ENCODE measurements at regions not wholly inside any gene's neighbourhood (a gene's known extent, or its start where the extent isn't known, plus 50 kb on each side); places are given as distances from the start of the nearest gene placed in this dataset.

DNA sequence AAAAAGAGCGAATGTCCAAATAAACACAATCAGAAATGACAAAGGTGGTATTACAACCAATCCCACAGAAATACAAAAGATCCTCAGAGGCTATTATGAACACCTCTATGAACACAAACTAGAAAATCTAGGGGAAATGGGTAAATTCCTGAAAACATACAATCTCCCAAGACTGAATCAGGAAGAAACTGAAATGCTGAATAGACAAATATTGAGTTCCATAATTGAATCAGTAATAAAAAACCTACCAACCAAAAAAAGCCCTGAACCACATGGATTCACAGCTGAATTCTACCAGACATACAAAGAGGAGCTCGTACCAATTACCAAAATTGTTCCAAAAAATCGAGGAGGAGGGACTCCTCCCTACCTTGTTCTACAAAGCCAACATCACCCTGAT, 56.1 kb upstream of the ZNF800 start:
- Histone ChIP-seq H3K27ac (ENCODE audit: low read depth, low read length) (no peak overlapping the region), H3K36me3 (ENCODE audit: control insufficient read depth in 1 of 2, insufficient read depth in 2 of 2, low read length in 2 of 2) (no peaks in the 10 kb centered on the region), H3K4me3 (replicated peaks in 1 of 2; ENCODE audit: low read depth in 1 of 2, low read length in 2 of 2) (no peak overlapping the region), H2AFZ (ENCODE audit: low read depth, low read length, poor library complexity, severe bottlenecking) (no peak overlapping the region), H4K20me1 (ENCODE audit: insufficient read depth) (no peaks in the 10 kb centered on the region), H3K4me1 (ENCODE audit: control insufficient read depth in 1 of 2, insufficient read depth in 2 of 2, low read length in 2 of 2) (no peaks in the 10 kb centered on the region), H3K9ac (ENCODE audit: low read length) (no peak overlapping the region), H3K9me3 (ENCODE audit: control insufficient read depth in 1 of 2, insufficient read depth in 1 of 2, low read depth in 1 of 2, low read length in 2 of 2) (peaks cover 7 to 9% of the 10 kb centered on the region in 2 experiments; a peak in 2 of 4 replicates), H3K27me3 (ENCODE audit: insufficient read depth, low read length) (peaks cover 22% of the 10 kb centered on the region), H3K79me2 (ENCODE audit: insufficient read depth, low read length) (no peaks in the 10 kb centered on the region), H3K4me2 (ENCODE audit: low read length) (no peak overlapping the region), H3K9me2 (ENCODE audit: insufficient read depth) (no peaks in the 10 kb centered on the region)
- ChIA-PET CTCF (interaction anchor here (1.7 kb wide), 2 partner anchors 66 to 645 kb away, joined by 7 to 8 read pairs; no protein-coding TSS in a partner anchor), POLR2A (no interaction called here), RAD21 (ENCODE audit: low non-redundant PET in 1 of 2, low total read pairs in 2 of 2, uncharacterized antibody in 2 of 2, unreplicated experiment in 2 of 2) (no interaction called here)
- TF ChIP-seq CEBPB (IDR thresholded peaks at IDR 0.05; ENCODE audit: low read depth) = no peak
- no peak for TF ChIP-seq SIN3A (IDR thresholded peaks at IDR 0.05; ENCODE audit: low read depth)
- no peak for TF ChIP-seq RAD21 (IDR thresholded peaks at IDR 0.05; ENCODE audit: low read depth)
- TF ChIP-seq ZNF274 (IDR thresholded peaks at IDR 0.05; ENCODE audit: low read depth, low read length) = no peak
- TF ChIP-seq ZFX (IDR thresholded peaks at IDR 0.05) = no peak
- no peak for TF ChIP-seq TCF7L2 (IDR thresholded peaks at IDR 0.05; ENCODE audit: borderline replicate concordance, extremely low read depth, insufficient read depth, insufficient read length)
- TF ChIP-seq CBX3 (IDR thresholded peaks at IDR 0.05; ENCODE audit: low read depth) = no peak
- no peak for TF ChIP-seq POLR2AphosphoS5 (IDR thresholded peaks at IDR 0.05; ENCODE audit: low read depth, low read length)
- TF ChIP-seq JUND (IDR thresholded peaks at IDR 0.05) = no peak
- no peak for TF ChIP-seq YY1 (IDR thresholded peaks at IDR 0.05; ENCODE audit: extremely low read depth, insufficient replicate concordance, low read depth, low read length)
- TF ChIP-seq, protein P1, sequence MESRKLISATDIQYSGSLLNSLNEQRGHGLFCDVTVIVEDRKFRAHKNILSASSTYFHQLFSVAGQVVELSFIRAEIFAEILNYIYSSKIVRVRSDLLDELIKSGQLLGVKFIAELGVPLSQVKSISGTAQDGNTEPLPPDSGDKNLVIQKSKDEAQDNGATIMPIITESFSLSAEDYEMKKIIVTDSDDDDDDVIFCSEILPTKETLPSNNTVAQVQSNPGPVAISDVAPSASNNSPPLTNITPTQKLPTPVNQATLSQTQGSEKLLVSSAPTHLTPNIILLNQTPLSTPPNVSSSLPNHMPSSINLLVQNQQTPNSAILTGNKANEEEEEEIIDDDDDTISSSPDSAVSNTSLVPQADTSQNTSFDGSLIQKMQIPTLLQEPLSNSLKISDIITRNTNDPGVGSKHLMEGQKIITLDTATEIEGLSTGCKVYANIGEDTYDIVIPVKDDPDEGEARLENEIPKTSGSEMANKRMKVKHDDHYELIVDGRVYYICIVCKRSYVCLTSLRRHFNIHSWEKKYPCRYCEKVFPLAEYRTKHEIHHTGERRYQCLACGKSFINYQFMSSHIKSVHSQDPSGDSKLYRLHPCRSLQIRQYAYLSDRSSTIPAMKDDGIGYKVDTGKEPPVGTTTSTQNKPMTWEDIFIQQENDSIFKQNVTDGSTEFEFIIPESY (IDR thresholded peaks at IDR 0.05; ENCODE audit: extremely low read depth, insufficient replicate concordance, low read length) = no peak
- no peak for TF ChIP-seq EGR1 (IDR thresholded peaks at IDR 0.05; ENCODE audit: low read depth)
- TF ChIP-seq, protein P2, sequence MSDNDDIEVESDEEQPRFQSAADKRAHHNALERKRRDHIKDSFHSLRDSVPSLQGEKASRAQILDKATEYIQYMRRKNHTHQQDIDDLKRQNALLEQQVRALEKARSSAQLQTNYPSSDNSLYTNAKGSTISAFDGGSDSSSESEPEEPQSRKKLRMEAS (IDR thresholded peaks at IDR 0.05) = no peak
- TF ChIP-seq ELF1 (IDR thresholded peaks at IDR 0.05; ENCODE audit: borderline replicate concordance, low read depth) = no peak
- no peak for TF ChIP-seq POLR2A (IDR thresholded peaks at IDR 0.05; ENCODE audit: borderline replicate concordance, extremely low read depth, insufficient read depth, insufficient read length)
- no peak for TF ChIP-seq EZH2 (IDR thresholded peaks at IDR 0.05)
- TF ChIP-seq FOSL1 (IDR thresholded peaks at IDR 0.05; ENCODE audit: low read depth) = no peak
- TF ChIP-seq, protein P3, sequence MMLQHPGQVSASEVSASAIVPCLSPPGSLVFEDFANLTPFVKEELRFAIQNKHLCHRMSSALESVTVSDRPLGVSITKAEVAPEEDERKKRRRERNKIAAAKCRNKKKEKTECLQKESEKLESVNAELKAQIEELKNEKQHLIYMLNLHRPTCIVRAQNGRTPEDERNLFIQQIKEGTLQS (IDR thresholded peaks at IDR 0.05) = no peak
- no peak for TF ChIP-seq EZH2phosphoT487 (IDR thresholded peaks at IDR 0.05; ENCODE audit: borderline replicate concordance)
- no TSS peak for BruUV-seq (replicated peaks)
- DNase-seq (ENCODE audit: low read depth, low spot score) (no peak), ATAC-seq (no peak)
- intact Hi-C loops (cut with micrococcal nuclease) = loop anchor here (5.0 kb wide), 1 partner anchor 646 kb away; no protein-coding TSS in a partner anchor

Data from HCT116 (cell line).